K562 (cell line): ENCODE measurements at regions not wholly inside any gene's neighbourhood (a gene's known extent, or its start where the extent isn't known, plus 50 kb on each side); places are given as distances from the start of the nearest gene placed in this dataset.

ENCODE experiments used
- ATAC-seq: fragments of 200-7000 bp; cut with Tn5 transposase; 3 replicates; pipeline ENCODE4 v1.9.1; 2020; ENCODE audit warnings: moderate library complexity
- BruUV-seq: library from RNA; stranded (reverse); fragments of 400-500 nt; replicated peaks from 2 replicates; lab custom pipeline; 2021; lab: Mats Ljungman, UMichigan
- CTCF ChIA-PET: fragments of 300-600 bp; formaldehyde crosslinking; extraction: SDS; loops from one replicate; lab custom pipeline; 2021; ENCODE audit warnings: low intra/inter-chr PET ratio; lab: Yijun Ruan, JAX
- POLR2A ChIA-PET: fragments of 300-600, 350-650 bp; sonication (Branson Sonifier 250); formaldehyde crosslinking; extraction: SDS; loops from one replicate; lab custom pipeline; 2021; ENCODE audit warnings: antibody characterized with exemption, inconsistent platforms; lab: Yijun Ruan, JAX
- DNase-seq, 4 experiments: peaks; one replicate each; pipeline versions ENCODE4 v3.0.0 to v3.0.0-alpha.2; 2011 to 2018; ENCODE audit warnings: low spot score in 3 of 4, mixed read lengths in 3 of 4; ENCODE audit errors: extremely low read depth in 1 of 4
- FAIRE-seq: peaks from 2 replicates; lab custom pipeline; 2011; peaks lifted over from hg19 to GRCh38; lab: Jason Lieb, UNC
- H2AFZ ChIP-seq: 2 replicates; pipeline ENCODE4 v1.6.0; 2011; ENCODE audit warnings: low read depth, low read length, control low read depth, inconsistent platforms
- H3K27ac ChIP-seq: fragments of 200-600 bp; 3 replicates; pipeline ENCODE4 v1.8.0; 2011; ENCODE audit warnings: low read depth, mild to moderate bottlenecking, control low read depth, inconsistent platforms, low read length, moderate library complexity, mixed read lengths; ENCODE audit errors: extremely low read depth
- H3K27me3 ChIP-seq, 2 experiments: fragments of 300-600 bp in 1 of 2; 2 replicates in 1 of 2; 3 replicates in 1 of 2; pipeline versions ENCODE4 v1.6.0 to v1.8.0; 2011; ENCODE audit warnings: inconsistent platforms in 2 of 2, low read length in 2 of 2, mild to moderate bottlenecking in 1 of 2, mixed read lengths in 1 of 2, moderate library complexity in 1 of 2; ENCODE audit not compliant: control insufficient read depth in 2 of 2, insufficient read depth in 2 of 2
- H3K36me3 ChIP-seq: fragments of 300-600 bp; 3 replicates; pipeline ENCODE4 v1.8.0; 2011; ENCODE audit warnings: mild to moderate bottlenecking, low read length, inconsistent platforms; ENCODE audit not compliant: control insufficient read depth, insufficient read depth
- H3K4me1 ChIP-seq, 2 experiments: fragments of 200-600 bp in 1 of 2; replicated peaks in 1 of 2; 2 replicates in 1 of 2; 3 replicates in 1 of 2; pipeline versions ENCODE4 v1.5.1 to v1.8.0; 2011; ENCODE audit warnings: inconsistent platforms in 2 of 2, low read length in 2 of 2, mild to moderate bottlenecking in 1 of 2, mixed read lengths in 1 of 2, moderate library complexity in 1 of 2; ENCODE audit not compliant: control insufficient read depth in 2 of 2, insufficient read depth in 2 of 2
- H3K4me2 ChIP-seq: 2 replicates; pipeline ENCODE4 v1.6.1; 2011; ENCODE audit warnings: low read length, control low read depth, inconsistent platforms, mixed read lengths; ENCODE audit not compliant: insufficient read depth
- H3K4me3 ChIP-seq: fragments of 200-600 bp; sonication (generic), shearing (Covaris generic); 2 replicates; pipeline ENCODE4 v1.5.1; 2016; ENCODE audit warnings: control low read depth, inconsistent platforms
- H3K79me2 ChIP-seq: fragments of 200-600 bp; 3 replicates; pipeline ENCODE4 v1.8.0; 2011; ENCODE audit warnings: low read length, inconsistent platforms; ENCODE audit not compliant: control insufficient read depth, insufficient read depth
- H3K9ac ChIP-seq, 2 experiments: 2 replicates each; pipeline versions ENCODE4 v1.6.0 to v1.6.1; 2011; ENCODE audit warnings: low read depth in 2 of 2, low read length in 2 of 2, control low read depth in 1 of 2, inconsistent platforms in 1 of 2, mild to moderate bottlenecking in 1 of 2, mixed read lengths in 1 of 2; ENCODE audit not compliant: insufficient read depth in 1 of 2
- H3K9me1 ChIP-seq: one replicate; pipeline ENCODE4 v1.6.0; 2011; ENCODE audit warnings: inconsistent platforms, mild to moderate bottlenecking, low read length, moderate library complexity; ENCODE audit not compliant: control insufficient read depth, insufficient read depth
- H3K9me3 ChIP-seq: replicated peaks from 2 replicates; pipeline ENCODE4 v1.5.1; 2011; ENCODE audit warnings: low read depth, low read length, inconsistent platforms; ENCODE audit not compliant: control insufficient read depth, insufficient read depth
- H4K20me1 ChIP-seq: replicated peaks from 2 replicates; pipeline ENCODE4 v1.6.1; 2011; ENCODE audit warnings: low read length, inconsistent platforms, mixed read lengths; ENCODE audit not compliant: control insufficient read depth, insufficient read depth
- CBFA2T2 ChIP-seq: fragments of 450-650 bp; conservative IDR thresholded peaks from 2 replicates; pipeline ENCODE4 v1.6.1; 2017; ENCODE audit warnings: mild to moderate bottlenecking
- TFAP4 ChIP-seq: sonication (generic); formaldehyde crosslinking; IDR thresholded peaks from 2 replicates; pipeline ENCODE4 v1.8.0; 2022; ENCODE audit warnings: missing genetic modification reagents, mild to moderate bottlenecking, moderate library complexity, borderline replicate concordance
- ZBTB5 ChIP-seq: fragments of 450-650 bp; IDR thresholded peaks from 2 replicates; pipeline ENCODE4 v1.6.1; 2017; ENCODE audit warnings: antibody characterized with exemption
- WGBS: fragments of 100-300 bp; shearing (Covaris generic); methylation state at CpG from one replicate; pipeline ENCODE4 v1.1.6; 2016; ENCODE audit warnings: low coverage, mixed read lengths; ENCODE audit not compliant: insufficient coverage; ENCODE audit errors: missing lambda C conversion rate; 5-methylcytosine and 5-hydroxymethylcytosine counted together
- in situ Hi-C: fragments of 300-500 bp; cut with MboI; formaldehyde crosslinking; loops from 4 replicates; pipeline ENCODE4 v1.15.0; 2018; ENCODE audit warnings: inconsistent platforms, mixed read lengths
- intact Hi-C: fragments of 100-400 bp; cut with micrococcal nuclease; formaldehyde crosslinking; loops from 2 replicates; pipeline ENCODE4 v1.14.2; 2022

- Histone ChIP-seq H2AFZ (no peak overlapping the region), H3K4me3 (no peak overlapping the region), H4K20me1 (no peaks in the 10 kb centered on the region), H3K4me2 (no peak overlapping the region), H3K9ac (no peak overlapping the region), H3K27ac (no peak overlapping the region), H3K79me2 (no peaks in the 10 kb centered on the region), H3K27me3 (peaks cover 2 to 35% of the 10 kb centered on the region in 2 experiments; a peak in 3 of 5 replicates), H3K36me3 (no peaks in the 10 kb centered on the region), H3K9me3 (no peaks in the 10 kb centered on the region)
- FAIRE-seq (no peak), ATAC-seq (no peak), DNase-seq (no peak)
- ChIA-PET POLR2A (no interaction called here), CTCF (interaction anchor here (1.2 kb wide), 1 partner anchor 90 kb away, joined by 3 read pairs; no protein-coding TSS in a partner anchor)
- intact Hi-C loops = no loop called here
- in situ Hi-C loops = no loop called here
- 2% methylated on average over 6 of the region's 6 CpGs for WGBS
- no peak for TF ChIP-seq TFAP4
- no peak for TF ChIP-seq ZBTB5
- no peak for TF ChIP-seq CBFA2T2
- TF ChIP-seq, all 486 proteins: peak for 0
- no TSS peak for BruUV-seq
- Histone ChIP-seq H3K9me1 (no peaks in the 10 kb centered on the region), H3K4me1 (0 out of 5 replicates have a peak, but pooled peaks cover 0 to 4% of the 10 kb centered on the region in 2 experiments)
Observed at GRCh38 chr10:44297963-44298362, 86.9 kb downstream of the CXCL12 start.
